GM12875 (cell line): ENCODE measurements at regions not wholly inside any gene's neighbourhood (a gene's known extent, or its start where the extent isn't known, plus 50 kb on each side); places are given as distances from the start of the nearest gene placed in this dataset.
"Not testable (repeated sequence)": the region's sequence is repeated elsewhere in the genome, so short reads cannot be mapped to it uniquely, and the experiment has no call there.

Experiments
- H3K4me3 ChIP-seq: one replicate; pipeline ENCODE4 v1.5.1; 2011; ENCODE audit warnings: low read depth, low read length, control low read depth
- CTCF ChIP-seq: IDR thresholded peaks from 2 replicates; pipeline ENCODE4 v1.5.1; 2011; ENCODE audit warnings: low read depth, mild to moderate bottlenecking, control low read depth, inconsistent platforms, low read length, moderate library complexity, borderline replicate concordance; ENCODE audit not compliant: insufficient read depth

- no peak overlapping the region for H3K4me3 ChIP-seq
- no peak for TF ChIP-seq CTCF
Observed at GRCh38 chr9:119873877-119874276, 504.6 kb upstream of the BRINP1 start.

DNA sequence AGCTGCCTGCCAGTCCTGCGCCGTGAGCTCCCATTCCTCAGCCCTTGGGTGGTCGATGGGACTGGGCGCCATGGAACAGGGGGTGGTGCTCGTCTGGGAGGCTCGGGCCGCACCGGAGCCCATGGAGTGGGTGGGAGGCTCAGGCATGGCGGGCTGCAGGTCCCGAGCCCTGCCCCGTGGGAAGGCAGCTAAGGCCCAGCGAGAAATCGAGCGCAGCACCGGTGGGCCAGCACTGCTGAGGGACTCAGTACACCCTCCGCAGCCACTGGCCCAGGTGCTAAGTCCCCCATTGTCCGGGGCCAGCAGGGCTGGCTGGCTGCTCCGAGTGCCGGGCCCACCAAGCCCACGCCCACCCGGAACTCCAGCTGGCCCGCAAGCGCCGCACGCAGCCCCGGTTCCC is 501.0 kb upstream of the BRINP1 start:
- H3K4me3 ChIP-seq, result not testable (repeated sequence)

- no peak for TF ChIP-seq CTCF
- H3K4me3 ChIP-seq, result no peak overlapping the region
Observed at GRCh38 chr9:119868694-119869093, 499.5 kb upstream of the BRINP1 start.

DNA sequence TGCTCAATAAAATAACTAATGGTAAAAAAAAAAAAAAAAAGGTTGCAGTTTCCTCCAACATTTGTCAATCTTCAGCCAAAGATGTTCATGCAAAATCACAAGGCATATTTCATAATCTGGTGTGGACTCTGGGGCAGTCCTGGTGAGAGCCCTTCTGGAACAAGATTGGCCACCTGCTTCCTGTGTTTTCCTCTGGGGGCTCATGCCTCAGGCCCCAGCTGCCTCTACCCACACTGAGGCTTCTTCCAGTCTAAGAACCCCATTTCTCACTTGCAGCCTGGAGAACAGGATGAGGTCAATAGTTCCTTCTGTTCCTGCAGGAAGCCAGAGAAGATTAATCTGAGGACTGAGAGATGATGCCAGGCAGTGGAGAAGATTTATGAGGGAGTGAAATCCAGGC is 492.6 kb upstream of the BRINP1 start:
- no peak overlapping the region for H3K4me3 ChIP-seq
- no peak for TF ChIP-seq CTCF

DNA sequence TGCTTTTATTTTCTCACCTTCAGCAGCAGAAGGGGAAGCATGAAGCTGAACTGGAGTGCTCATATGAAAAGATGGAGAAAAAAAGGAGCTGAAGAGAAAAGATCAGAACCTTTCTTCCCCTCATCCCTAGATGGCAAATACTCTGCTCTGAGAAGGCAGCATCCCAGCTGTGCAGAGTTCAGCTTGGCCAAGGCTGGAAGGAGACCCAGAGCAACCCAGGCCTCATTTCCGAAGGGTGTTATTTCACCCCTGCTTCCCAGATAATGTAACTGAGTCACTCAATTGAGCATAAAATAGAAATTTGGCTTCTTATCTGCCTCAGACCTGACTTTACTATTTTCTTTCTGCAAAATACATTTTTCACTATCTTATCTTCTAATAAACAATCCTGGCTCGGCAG is 489.9 kb upstream of the BRINP1 start:
- no peak for TF ChIP-seq CTCF
- no peak overlapping the region for H3K4me3 ChIP-seq

DNA sequence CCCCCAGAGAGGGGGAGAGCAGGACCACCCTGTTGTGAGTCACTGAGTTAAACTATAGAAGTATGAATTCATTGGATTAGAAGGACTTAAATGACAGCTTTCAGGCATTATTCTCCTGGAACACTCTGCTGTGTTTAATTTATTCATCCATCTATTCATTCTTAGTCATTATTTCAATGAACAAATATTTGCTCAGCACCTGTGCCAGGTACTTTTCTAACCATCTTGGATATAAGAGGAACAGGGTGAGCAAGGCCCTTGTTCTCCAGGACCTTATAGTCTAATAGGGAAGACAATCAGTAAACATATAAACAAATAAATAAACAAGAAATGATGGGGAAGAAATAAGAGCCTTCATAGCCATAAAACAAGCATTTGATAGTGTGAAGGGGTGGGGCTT is 483.9 kb upstream of the BRINP1 start:
- TF ChIP-seq CTCF, result no peak
- H3K4me3 ChIP-seq, result no peak overlapping the region

DNA sequence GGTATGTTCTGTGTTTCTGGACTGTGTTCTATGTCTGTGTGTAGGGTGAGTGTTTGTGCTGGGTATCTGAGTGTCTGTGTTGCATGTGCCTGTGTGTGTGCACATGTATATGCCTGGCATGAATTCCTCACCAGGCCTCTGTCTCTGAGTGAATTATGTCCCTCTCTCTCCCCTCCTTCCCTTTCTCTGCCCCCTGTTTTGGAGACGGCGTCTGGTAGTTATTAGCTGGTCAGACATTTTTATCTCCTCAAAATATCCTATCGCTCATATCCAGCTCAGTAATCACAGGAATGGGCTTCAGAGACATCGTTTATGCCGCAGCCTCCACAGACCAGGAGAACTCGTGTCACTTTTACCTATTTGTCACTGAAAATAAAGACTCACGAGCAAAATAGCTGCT is 483.2 kb upstream of the BRINP1 start:
- no peak overlapping the region for H3K4me3 ChIP-seq
- no peak for TF ChIP-seq CTCF

GRCh38 chr9:119844431-119844830 is 475.2 kb upstream of the BRINP1 start:
- no peak for TF ChIP-seq CTCF
- no peak overlapping the region for H3K4me3 ChIP-seq
